ENCODE measurements at regions not wholly inside any gene's neighbourhood (a gene's known extent, or its start where the extent isn't known, plus 50 kb on each side); places are given as distances from the start of the nearest gene placed in this dataset.

DNA sequence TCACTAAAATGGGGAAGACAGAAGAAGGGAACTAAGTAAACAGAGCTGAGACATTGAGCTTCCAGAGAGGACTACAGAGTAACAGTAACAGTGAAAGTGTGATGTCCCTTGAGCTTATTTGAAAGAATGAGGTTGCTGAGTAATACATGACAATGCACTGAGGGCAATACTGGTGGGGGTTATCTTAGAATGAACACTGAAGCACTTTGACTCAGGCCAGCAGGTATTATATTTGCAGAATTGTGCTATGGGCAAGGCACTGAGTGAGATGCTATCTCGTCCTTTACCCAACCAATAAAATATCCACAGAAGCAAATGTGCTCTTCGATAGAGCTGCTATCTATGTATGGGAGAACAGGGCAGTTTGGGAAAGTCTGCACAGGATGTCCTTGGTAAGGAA, 133.2 kb downstream of the DISP1 start:
- no peak overlapping the region for H2AK5ac ChIP-seq (ENCODE audit: low read depth, low read length)
- no peak overlapping the region for H4K5ac ChIP-seq (ENCODE audit: insufficient read length, low read depth, low read length)
- no peak overlapping the region for H2BK120ac ChIP-seq (replicated peaks; ENCODE audit: low read depth, low read length)
- no peak overlapping the region for H3K4ac ChIP-seq (replicated peaks; ENCODE audit: insufficient read length, low read depth, low read length)
- H3K9ac ChIP-seq (replicated peaks in 1 of 4; ENCODE audit: extremely low read depth in 1 of 4, low read depth in 3 of 4, low read length in 3 of 4), result no peak overlapping the region
- CTCF ChIA-PET (ENCODE audit: partially characterized antibody), result interaction anchor here (0.6 to 1.8 kb wide), 2 partner anchors 117 to 142 kb away, joined by 3 to 10 read pairs; no protein-coding TSS in a partner anchor
- H2BK15ac ChIP-seq (ENCODE audit: low read length), result no peak overlapping the region
- no peaks in the 10 kb centered on the region for H3K23me2 ChIP-seq (ENCODE audit: low read depth, low read length)
- H3K56ac ChIP-seq (replicated peaks; ENCODE audit: insufficient read length, low read depth, low read length), result no peak overlapping the region
- no peak for FAIRE-seq
- H3K14ac ChIP-seq (ENCODE audit: insufficient read length), result no peak overlapping the region
- H4K91ac ChIP-seq (replicated peaks; ENCODE audit: insufficient read length, low read length), result no peak overlapping the region
- 85% methylated on average over 2 of the region's 2 CpGs; no CpG with 5 or more reads in 1 of the 2 experiments for WGBS, 2 experiments (ENCODE audit: extremely low coverage in 1 of 2, insufficient coverage in 1 of 2, insufficient read length in 1 of 2, insufficient replicate concordance in 2 of 2, low coverage in 1 of 2, low lambda C conversion rate in 2 of 2, missing lambda C conversion rate in 1 of 2)
- TF ChIP-seq CTCF (IDR thresholded peaks at IDR 0.05; ENCODE audit: control extremely low read depth in 1 of 3, insufficient read depth in 1 of 3, low read depth in 1 of 3, low read length in 3 of 3) (no peak), EGR1 (IDR thresholded peaks at IDR 0.05; ENCODE audit: borderline replicate concordance, low read depth, low read length) (no peak), BACH1 (IDR thresholded peaks at IDR 0.05; ENCODE audit: low read length) (peak; percentile 60; the same call in 1 of the 2 replicates)
- H3K4me1 ChIP-seq (replicated peaks in 1 of 4; ENCODE audit: control insufficient read depth in 3 of 4, insufficient read depth in 4 of 4, low read length in 3 of 4), result peaks cover 0 to 3% (median 0%) of the 10 kb centered on the region in 4 experiments; a peak in 1 of 7 replicates
- H2AFZ ChIP-seq (ENCODE audit: low read length), result no peak overlapping the region
- H3K9me3 ChIP-seq (ENCODE audit: insufficient read depth in 2 of 2, low read depth in 1 of 2, low read length in 1 of 2), result no peaks in the 10 kb centered on the region
- POLR2A ChIA-PET (ENCODE audit: partially characterized antibody), result interaction anchor here (1.4 kb wide), 1 partner anchor 83 kb away, joined by 4 read pairs; no protein-coding TSS in a partner anchor
- H3K79me2 ChIP-seq (ENCODE audit: control insufficient read depth in 1 of 2, insufficient read depth in 2 of 2, low read length in 2 of 2), result no peaks in the 10 kb centered on the region
- no peak overlapping the region for H2BK12ac ChIP-seq (ENCODE audit: low read depth, low read length)
- no peak overlapping the region for H3K4me2 ChIP-seq (ENCODE audit: insufficient read depth in 1 of 2, low read depth in 2 of 2, low read length in 2 of 2)
- H2BK20ac ChIP-seq (ENCODE audit: low read length), result no peak overlapping the region
- H3K79me1 ChIP-seq (ENCODE audit: low read depth, low read length), result no peaks in the 10 kb centered on the region
- H3K27ac ChIP-seq (ENCODE audit: low read depth, low read length), result no peak overlapping the region
- no peaks in the 10 kb centered on the region for H3K36me3 ChIP-seq (ENCODE audit: control insufficient read depth in 2 of 4, insufficient read depth in 4 of 4, low read length in 3 of 4)
- H4K8ac ChIP-seq (ENCODE audit: extremely low read depth, insufficient read depth, low read length), result no peak overlapping the region
- H3K23ac ChIP-seq (ENCODE audit: insufficient read length), result no peak overlapping the region
- H3K18ac ChIP-seq (ENCODE audit: extremely low read depth, low read length), result no peak overlapping the region
- H4K20me1 ChIP-seq (replicated peaks in 1 of 2; ENCODE audit: control insufficient read depth in 1 of 2, insufficient read depth in 2 of 2, low read length in 2 of 2), result no peaks in the 10 kb centered on the region
- no peak for DNase-seq (ENCODE audit: low read depth in 1 of 2, low spot score in 2 of 2)
- no peaks in the 10 kb centered on the region for H3K27me3 ChIP-seq (replicated peaks in 1 of 4; ENCODE audit: control insufficient read depth in 3 of 4, extremely low read depth in 1 of 4, insufficient read depth in 3 of 4, low read length in 3 of 4)
- no peak overlapping the region for H2BK5ac ChIP-seq (ENCODE audit: low read depth, low read length)
- H3K4me3 ChIP-seq (ENCODE audit: extremely low read depth in 1 of 4, insufficient read depth in 2 of 4, low read depth in 3 of 4, low read length in 4 of 4), result no peak overlapping the region
